ENCODE measurements at regions not wholly inside any gene's neighbourhood (a gene's known extent, or its start where the extent isn't known, plus 50 kb on each side); places are given as distances from the start of the nearest gene placed in this dataset.

- no peak overlapping the region for H3K27ac ChIP-seq (ENCODE audit: low read length)
- no peaks in the 10 kb centered on the region for H3K9me3 ChIP-seq (replicated peaks; ENCODE audit: insufficient read depth, low read length)
- no peak overlapping the region for H2AFZ ChIP-seq (ENCODE audit: low read length)
- no peaks in the 10 kb centered on the region for H3F3A ChIP-seq (ENCODE audit: insufficient read depth, low read length)
- H3K79me2 ChIP-seq (ENCODE audit: low read length), result no peaks in the 10 kb centered on the region
- H3K27me3 ChIP-seq (replicated peaks; ENCODE audit: insufficient read depth, low read length), result no peaks in the 10 kb centered on the region
- TF ChIP-seq EZH2 (optimal IDR thresholded peaks at IDR 0.05; ENCODE audit: low read depth, low read length) (no peak), CTCF (IDR thresholded peaks at IDR 0.05; ENCODE audit: low read length) (no peak), EZH2phosphoT487 (IDR thresholded peaks at IDR 0.05; ENCODE audit: low read length) (no peak)
- no peaks in the 10 kb centered on the region for H4K20me1 ChIP-seq (ENCODE audit: insufficient read depth, low read length)
- DNase-seq, result no peak
- no peak overlapping the region for H3K9ac ChIP-seq (ENCODE audit: low read length)
- no peaks in the 10 kb centered on the region for H3K4me1 ChIP-seq (ENCODE audit: low read length)
- H3K4me3 ChIP-seq (ENCODE audit: low read length), result no peak overlapping the region
- no peaks in the 10 kb centered on the region for H3K36me3 ChIP-seq (replicated peaks; ENCODE audit: insufficient read depth, low read length)
- no peak overlapping the region for H3K4me2 ChIP-seq (ENCODE audit: low read depth, low read length)
- no peaks in the 10 kb centered on the region for H3K9me2 ChIP-seq (replicated peaks; ENCODE audit: insufficient read depth, low read length)
These were observed 394.0 kb downstream of the REEP3 start for GRCh38 chr10:63915240-63915639.

GRCh38 chr10:63917363-63917762 lies 396.2 kb downstream of the REEP3 start:
- Histone ChIP-seq H3K9me2 (replicated peaks; ENCODE audit: insufficient read depth, low read length) (no peaks in the 10 kb centered on the region), H3K9ac (ENCODE audit: low read length) (no peak overlapping the region), H3K4me2 (ENCODE audit: low read depth, low read length) (no peak overlapping the region), H3K4me1 (ENCODE audit: low read length) (no peaks in the 10 kb centered on the region), H3K36me3 (replicated peaks; ENCODE audit: insufficient read depth, low read length) (no peaks in the 10 kb centered on the region), H3K9me3 (replicated peaks; ENCODE audit: insufficient read depth, low read length) (no peaks in the 10 kb centered on the region), H3K4me3 (ENCODE audit: low read length) (no peak overlapping the region), H3K79me2 (ENCODE audit: low read length) (no peaks in the 10 kb centered on the region), H3K27ac (ENCODE audit: low read length) (no peak overlapping the region), H4K20me1 (ENCODE audit: insufficient read depth, low read length) (no peaks in the 10 kb centered on the region), H3F3A (ENCODE audit: insufficient read depth, low read length) (no peaks in the 10 kb centered on the region), H3K27me3 (replicated peaks; ENCODE audit: insufficient read depth, low read length) (no peaks in the 10 kb centered on the region), H2AFZ (ENCODE audit: low read length) (no peak overlapping the region)
- no peak for DNase-seq
- no peak for TF ChIP-seq EZH2 (optimal IDR thresholded peaks at IDR 0.05; ENCODE audit: low read depth, low read length)
- no peak for TF ChIP-seq EZH2phosphoT487 (IDR thresholded peaks at IDR 0.05; ENCODE audit: low read length)
- no peak for TF ChIP-seq CTCF (IDR thresholded peaks at IDR 0.05; ENCODE audit: low read length)

- Histone ChIP-seq H2AFZ (ENCODE audit: low read length) (no peak overlapping the region), H3K9me3 (replicated peaks; ENCODE audit: insufficient read depth, low read length) (no peaks in the 10 kb centered on the region), H3K4me3 (ENCODE audit: low read length) (no peak overlapping the region), H3K79me2 (ENCODE audit: low read length) (no peaks in the 10 kb centered on the region), H4K20me1 (ENCODE audit: insufficient read depth, low read length) (no peaks in the 10 kb centered on the region), H3K27ac (ENCODE audit: low read length) (no peak overlapping the region), H3F3A (ENCODE audit: insufficient read depth, low read length) (no peaks in the 10 kb centered on the region), H3K9me2 (replicated peaks; ENCODE audit: insufficient read depth, low read length) (no peaks in the 10 kb centered on the region), H3K9ac (ENCODE audit: low read length) (no peak overlapping the region), H3K36me3 (replicated peaks; ENCODE audit: insufficient read depth, low read length) (no peaks in the 10 kb centered on the region), H3K4me1 (ENCODE audit: low read length) (no peaks in the 10 kb centered on the region), H3K27me3 (replicated peaks; ENCODE audit: insufficient read depth, low read length) (no peaks in the 10 kb centered on the region), H3K4me2 (ENCODE audit: low read depth, low read length) (no peak overlapping the region)
- DNase-seq, result no peak
- TF ChIP-seq CTCF (IDR thresholded peaks at IDR 0.05; ENCODE audit: low read length) (no peak), EZH2 (optimal IDR thresholded peaks at IDR 0.05; ENCODE audit: low read depth, low read length) (no peak), EZH2phosphoT487 (IDR thresholded peaks at IDR 0.05; ENCODE audit: low read length) (no peak)
These were observed 398.5 kb downstream of the REEP3 start for GRCh38 chr10:63919575-63920279.

Measured in MM.1S (cell line).